Stimulated activated CD4-positive, alpha-beta T cell treated with anti-CD3 and anti-CD28 coated beads, Interleukin-4, amount 100 ng/mL, for 1 hour (primary cell): ENCODE measurements at regions not wholly inside any gene's neighbourhood (a gene's known extent, or its start where the extent isn't known, plus 50 kb on each side); places are given as distances from the start of the nearest gene placed in this dataset.

Source experiments
- DNase-seq: peaks from one replicate; pipeline ENCODE4 v3.0.0-alpha.2; 2020

GRCh38 chr1:39141925-39142324 lies 62.6 kb upstream of the MACF1 start:
- DNase-seq: no peak

GRCh38 chr1:39142401-39143060 lies 62.0 kb upstream of the MACF1 start:
- DNase-seq: no peak

- no peak for DNase-seq
Observed at GRCh38 chr1:39144924-39145323, 59.6 kb upstream of the MACF1 start.

- DNase-seq: no peak
Observed at GRCh38 chr1:39145331-39145965, 59.0 kb upstream of the MACF1 start.

- no peak for DNase-seq
Observed at GRCh38 chr1:39146681-39147080, 57.8 kb upstream of the MACF1 start.

GRCh38 chr1:39147099-39148025 lies 57.1 kb upstream of the MACF1 start:
- no peak for DNase-seq

- no peak for DNase-seq
Observed at GRCh38 chr1:39148942-39149341, 55.6 kb upstream of the MACF1 start.

- DNase-seq: no peak
Observed at GRCh38 chr1:39149509-39149908, 55.0 kb upstream of the MACF1 start.

- DNase-seq: no peak
Observed at GRCh38 chr1:39150779-39151178, 53.7 kb upstream of the MACF1 start.

GRCh38 chr1:39151267-39151666 lies 53.2 kb upstream of the MACF1 start:
- DNase-seq: no peak

GRCh38 chr1:39152923-39153322 lies 51.6 kb upstream of the MACF1 start:
- no peak for DNase-seq

- DNase-seq: no peak
Observed at GRCh38 chr1:39153684-39154083, 50.8 kb upstream of the MACF1 start.

GRCh38 chr1:39154553-39155421 lies 49.7 kb upstream of the MACF1 start:
- DNase-seq: no peak
